ENCODE measurements at regions not wholly inside any gene's neighbourhood (a gene's known extent, or its start where the extent isn't known, plus 50 kb on each side); places are given as distances from the start of the nearest gene placed in this dataset.
"Not testable (repeated sequence)": the region's sequence is repeated elsewhere in the genome, so short reads cannot be mapped to it uniquely, and the experiment has no call there.

DNA sequence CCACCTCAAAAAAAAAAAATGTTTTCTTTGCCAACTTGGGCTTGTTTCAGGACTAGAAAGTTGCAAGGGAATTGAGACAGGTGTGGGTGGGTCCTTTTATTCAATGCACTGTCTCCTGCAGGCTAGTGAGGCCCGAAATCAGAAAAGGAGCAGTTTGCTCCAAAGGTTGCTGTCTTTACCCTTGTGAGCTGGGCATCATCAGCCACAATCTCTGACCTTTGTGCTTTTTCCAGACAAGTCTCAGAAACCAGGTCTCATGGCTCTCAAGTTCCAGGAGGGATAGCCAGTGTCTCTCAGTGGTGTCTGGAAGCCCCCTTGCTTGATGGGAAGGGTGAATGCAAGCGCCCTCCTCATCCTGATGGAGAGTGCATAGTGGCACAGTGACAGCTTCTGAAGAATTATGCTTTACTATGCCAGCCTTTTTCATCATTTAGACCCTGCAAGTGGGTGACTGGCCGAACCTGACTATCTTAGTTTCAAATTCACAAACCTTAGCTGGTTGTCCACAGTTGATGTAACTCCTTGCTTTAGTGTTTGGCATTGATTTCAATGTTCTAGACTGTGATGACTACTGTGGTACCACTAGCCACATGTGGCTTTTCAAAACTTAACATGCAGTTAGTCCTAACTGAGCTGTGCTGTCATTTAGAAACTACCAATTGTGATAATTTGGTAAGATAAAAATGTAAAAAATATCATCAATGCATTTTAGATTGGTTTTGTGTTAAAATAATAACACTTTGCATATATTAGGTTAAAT is 468.6 kb downstream of the GADD45G start:
- H3K4me3 ChIP-seq: no peak overlapping the region
- no peaks in the 10 kb centered on the region for H3K36me3 ChIP-seq
- no peaks in the 10 kb centered on the region for H3K4me1 ChIP-seq
- H3K27me3 ChIP-seq: no peaks in the 10 kb centered on the region
- intact Hi-C loops (cut with DNase I; ENCODE audit: low total_unique reads): no loop called here
- TF ChIP-seq POLR2AphosphoS5 (IDR thresholded peaks at IDR 0.05) (no peak), POLR2A (IDR thresholded peaks at IDR 0.05) (no peak)
- TF ChIP-seq, protein P1, sequence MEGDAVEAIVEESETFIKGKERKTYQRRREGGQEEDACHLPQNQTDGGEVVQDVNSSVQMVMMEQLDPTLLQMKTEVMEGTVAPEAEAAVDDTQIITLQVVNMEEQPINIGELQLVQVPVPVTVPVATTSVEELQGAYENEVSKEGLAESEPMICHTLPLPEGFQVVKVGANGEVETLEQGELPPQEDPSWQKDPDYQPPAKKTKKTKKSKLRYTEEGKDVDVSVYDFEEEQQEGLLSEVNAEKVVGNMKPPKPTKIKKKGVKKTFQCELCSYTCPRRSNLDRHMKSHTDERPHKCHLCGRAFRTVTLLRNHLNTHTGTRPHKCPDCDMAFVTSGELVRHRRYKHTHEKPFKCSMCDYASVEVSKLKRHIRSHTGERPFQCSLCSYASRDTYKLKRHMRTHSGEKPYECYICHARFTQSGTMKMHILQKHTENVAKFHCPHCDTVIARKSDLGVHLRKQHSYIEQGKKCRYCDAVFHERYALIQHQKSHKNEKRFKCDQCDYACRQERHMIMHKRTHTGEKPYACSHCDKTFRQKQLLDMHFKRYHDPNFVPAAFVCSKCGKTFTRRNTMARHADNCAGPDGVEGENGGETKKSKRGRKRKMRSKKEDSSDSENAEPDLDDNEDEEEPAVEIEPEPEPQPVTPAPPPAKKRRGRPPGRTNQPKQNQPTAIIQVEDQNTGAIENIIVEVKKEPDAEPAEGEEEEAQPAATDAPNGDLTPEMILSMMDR (IDR thresholded peaks at IDR 0.05): no peak
- no peak overlapping the region for H3K27ac ChIP-seq
- DNase-seq (ENCODE audit: low spot score in 2 of 2): no peak
- H3K9me3 ChIP-seq: no peaks in the 10 kb centered on the region

DNA sequence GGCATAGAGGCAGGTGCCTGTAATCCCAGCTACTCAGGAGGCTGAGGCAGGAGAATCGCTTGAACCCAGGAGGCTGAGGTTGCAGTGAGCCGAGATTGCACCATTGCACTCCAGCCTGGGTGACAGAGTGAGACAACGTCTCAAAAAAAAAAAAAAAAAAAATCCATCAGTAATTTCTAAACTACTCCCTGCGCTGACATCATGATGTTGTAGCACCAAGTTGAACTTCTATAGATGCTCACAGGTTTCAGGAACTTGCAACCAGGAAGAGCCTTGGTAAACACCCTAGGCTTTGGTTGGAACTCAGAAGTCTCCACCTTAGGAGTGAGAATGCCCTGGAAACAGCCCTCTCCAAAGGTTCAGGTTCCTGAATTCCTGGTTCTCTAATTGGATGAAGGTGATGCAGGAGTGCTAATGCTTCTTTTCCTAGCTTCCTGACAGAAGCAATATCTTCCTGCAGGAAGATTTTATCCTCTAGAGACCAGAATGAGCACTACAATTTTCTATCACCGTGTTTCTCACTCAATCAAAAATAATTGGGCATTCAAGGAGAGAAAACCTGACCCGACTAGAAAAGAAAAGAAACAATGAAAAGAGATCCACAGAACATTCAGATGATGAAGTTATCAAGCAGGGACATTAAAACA is 469.6 kb downstream of the GADD45G start:
- Histone ChIP-seq H3K36me3 (no peaks in the 10 kb centered on the region), H3K9me3 (no peaks in the 10 kb centered on the region), H3K27me3 (no peaks in the 10 kb centered on the region), H3K27ac (no peak overlapping the region), H3K4me3 (no peak overlapping the region), H3K4me1 (no peaks in the 10 kb centered on the region)
- DNase-seq (ENCODE audit: low spot score in 2 of 2): no peak
- no peak for TF ChIP-seq POLR2AphosphoS5 (IDR thresholded peaks at IDR 0.05)
- TF ChIP-seq, protein P1 (IDR thresholded peaks at IDR 0.05): no peak
- no peak for TF ChIP-seq POLR2A (IDR thresholded peaks at IDR 0.05)
- intact Hi-C loops (cut with DNase I; ENCODE audit: low total_unique reads): no loop called here

DNA sequence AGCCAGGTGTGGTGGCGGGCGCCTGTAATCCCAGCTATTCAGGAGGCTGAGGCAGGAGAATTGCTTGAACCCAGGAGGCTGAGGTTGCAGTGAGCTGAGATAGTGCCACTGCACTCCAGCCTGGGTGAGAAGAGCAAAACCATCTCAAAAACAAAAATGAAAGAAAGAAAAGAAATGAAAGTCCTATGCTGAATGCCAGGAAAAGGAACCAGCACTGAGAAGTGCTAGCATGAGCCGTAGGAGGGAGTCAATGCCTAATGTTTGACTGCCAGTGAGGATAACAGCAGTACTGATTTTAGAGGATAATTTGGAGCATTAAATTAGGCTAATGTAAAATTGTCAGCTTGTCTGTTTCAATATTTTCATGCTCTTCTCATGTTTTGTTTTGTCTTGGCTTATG is 472.8 kb downstream of the GADD45G start:
- DNase-seq (ENCODE audit: low spot score in 2 of 2); intact Hi-C loops (cut with DNase I; ENCODE audit: low total_unique reads); H3K4me3 ChIP-seq; H3K27ac ChIP-seq; H3K36me3 ChIP-seq; H3K27me3 ChIP-seq; H3K4me1 ChIP-seq; H3K9me3 ChIP-seq: not testable (repeated sequence)

DNA sequence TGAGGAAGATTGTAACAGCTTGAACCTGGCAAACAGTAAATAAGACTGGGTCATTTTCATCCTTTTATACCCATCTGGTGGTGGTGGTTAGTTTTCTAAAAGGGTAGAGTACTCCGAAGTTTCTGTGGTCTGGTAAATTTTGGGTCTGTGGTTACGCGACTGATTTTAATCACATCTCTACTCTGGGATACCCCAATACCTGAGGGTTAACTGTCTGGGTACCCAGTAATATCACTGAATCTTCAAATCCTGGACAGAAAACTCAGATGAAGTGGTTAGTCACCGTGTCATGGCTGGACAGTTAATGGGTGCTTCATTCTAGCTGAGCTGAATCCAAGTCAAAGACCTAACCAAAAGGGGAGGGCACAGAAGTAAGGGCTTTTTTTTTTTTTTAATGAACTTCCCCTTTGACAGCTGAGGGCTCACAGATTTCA is 474.2 kb downstream of the GADD45G start:
- no peak overlapping the region for H3K27ac ChIP-seq
- H3K4me3 ChIP-seq: no peak overlapping the region
- intact Hi-C loops (cut with DNase I; ENCODE audit: low total_unique reads): no loop called here
- no peak for DNase-seq (ENCODE audit: low spot score in 2 of 2)
- no peaks in the 10 kb centered on the region for H3K27me3 ChIP-seq
- H3K4me1 ChIP-seq: no peaks in the 10 kb centered on the region
- H3K36me3 ChIP-seq: no peaks in the 10 kb centered on the region
- no peaks in the 10 kb centered on the region for H3K9me3 ChIP-seq
- TF ChIP-seq, protein P1 (IDR thresholded peaks at IDR 0.05): no peak
- TF ChIP-seq POLR2AphosphoS5 (IDR thresholded peaks at IDR 0.05): no peak

DNA sequence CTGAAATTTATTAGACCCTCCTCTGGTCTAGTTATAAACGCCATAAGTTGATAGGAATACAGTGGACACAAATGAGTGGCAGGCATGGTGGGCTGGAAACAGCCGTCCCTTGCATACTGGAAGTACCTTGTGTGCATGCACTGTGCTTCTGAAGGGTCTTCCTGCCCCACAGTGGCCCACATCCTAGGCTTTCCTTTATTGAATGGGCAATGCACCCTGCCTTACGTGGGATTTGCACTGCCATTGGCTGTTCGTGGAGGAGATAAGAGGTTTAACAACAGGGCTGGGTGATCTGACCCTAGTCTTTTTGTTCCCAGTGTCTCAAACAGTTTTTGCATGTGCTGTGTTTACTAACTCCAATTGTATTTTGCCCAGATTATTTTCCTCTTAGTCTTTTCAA is 480.8 kb downstream of the GADD45G start:
- H3K4me1 ChIP-seq: no peaks in the 10 kb centered on the region
- no peaks in the 10 kb centered on the region for H3K36me3 ChIP-seq
- DNase-seq (ENCODE audit: low spot score in 2 of 2): no peak
- H3K4me3 ChIP-seq: no peak overlapping the region
- intact Hi-C loops (cut with DNase I; ENCODE audit: low total_unique reads): no loop called here
- no peaks in the 10 kb centered on the region for H3K27me3 ChIP-seq
- H3K27ac ChIP-seq: no peak overlapping the region
- TF ChIP-seq, protein P1 (IDR thresholded peaks at IDR 0.05): no peak
- TF ChIP-seq POLR2A (IDR thresholded peaks at IDR 0.05) (no peak), POLR2AphosphoS5 (IDR thresholded peaks at IDR 0.05) (no peak)
- no peaks in the 10 kb centered on the region for H3K9me3 ChIP-seq

All from breast epithelium (tissue), 4 donors.